Smooth muscle cell (in vitro differentiated cells): ENCODE measurements at regions not wholly inside any gene's neighbourhood (a gene's known extent, or its start where the extent isn't known, plus 50 kb on each side); places are given as distances from the start of the nearest gene placed in this dataset.

Experiments
- DNase-seq: peaks from one replicate; lab custom pipeline; 2025; ENCODE audit not compliant: unreplicated experiment; lab: John Stamatoyannopoulos, UW
- H2AFZ ChIP-seq: fragments of 200-600 bp; sonication (generic); 2 replicates; pipeline ENCODE4 v1.6.0; 2016; ENCODE audit warnings: antibody characterized with exemption, low read depth, mild to moderate bottlenecking
- H3F3A ChIP-seq: fragments of 200-600 bp; sonication (generic); 2 replicates; pipeline ENCODE4 v1.6.0; 2017; ENCODE audit warnings: antibody characterized with exemption, low read depth
- H3K27ac ChIP-seq: fragments of 200-600 bp; sonication (generic); 2 replicates; pipeline ENCODE4 v1.5.1; 2016; ENCODE audit warnings: low read depth, mild to moderate bottlenecking
- H3K27me3 ChIP-seq: fragments of 200-600 bp; sonication (generic); 2 replicates; pipeline ENCODE4 v1.6.1; 2016; ENCODE audit warnings: low read depth, mild to moderate bottlenecking
- H3K36me3 ChIP-seq: fragments of 200-600 bp; sonication (generic); 2 replicates; pipeline ENCODE4 v1.5.1; 2016; ENCODE audit warnings: low read depth
- H3K4me1 ChIP-seq: fragments of 200-600 bp; sonication (generic); 2 replicates; pipeline ENCODE4 v1.5.1; 2016; ENCODE audit warnings: low read depth
- H3K4me2 ChIP-seq: fragments of 200-600 bp; sonication (generic); 2 replicates; pipeline ENCODE4 v1.6.0; 2016; ENCODE audit warnings: mild to moderate bottlenecking
- H3K4me3 ChIP-seq: fragments of 200-600 bp; sonication (generic); 2 replicates; pipeline ENCODE4 v1.5.1; 2016; ENCODE audit warnings: mild to moderate bottlenecking
- H3K79me2 ChIP-seq: fragments of 200-600 bp; sonication (generic); 2 replicates; pipeline ENCODE4 v1.6.0; 2016; ENCODE audit warnings: low read depth, mild to moderate bottlenecking
- H3K9ac ChIP-seq: fragments of 200-600 bp; sonication (generic); 2 replicates; pipeline ENCODE4 v1.6.0; 2016; ENCODE audit warnings: low read depth
- H3K9me3 ChIP-seq: fragments of 200-600 bp; sonication (generic); replicated peaks from 2 replicates; pipeline ENCODE4 v1.5.1; 2016; ENCODE audit warnings: low read depth
- H4K20me1 ChIP-seq: fragments of 200-600 bp; sonication (generic); 2 replicates; pipeline ENCODE4 v1.6.0; 2016; ENCODE audit warnings: low read depth
- CTCF ChIP-seq: fragments of 200-600 bp; sonication (generic); IDR thresholded peaks from 2 replicates; pipeline ENCODE4 v1.5.1; 2017; ENCODE audit warnings: borderline replicate concordance, mild to moderate bottlenecking, antibody characterized with exemption; ENCODE audit not compliant: insufficient read depth, poor library complexity, severe bottlenecking
- WGBS: methylation state at CpG from one replicate; pipeline ENCODE4 v1.1.7; 2016; ENCODE audit warnings: low lambda C conversion rate; 5-methylcytosine and 5-hydroxymethylcytosine counted together

- H4K20me1 ChIP-seq, result no peaks in the 10 kb centered on the region
- no peak overlapping the region for H2AFZ ChIP-seq
- no peaks in the 10 kb centered on the region for H3K27me3 ChIP-seq
- H3K4me3 ChIP-seq, result no peak overlapping the region
- H3K79me2 ChIP-seq, result no peaks in the 10 kb centered on the region
- peaks cover 3% of the 10 kb centered on the region for H3K4me1 ChIP-seq
- H3K27ac ChIP-seq, result peak overlapping the region; percentile 67
- DNase-seq, result no peak
- H3K9me3 ChIP-seq, result no peaks in the 10 kb centered on the region
- 81% methylated on average over 2 of the region's 2 CpGs for WGBS
- no peak overlapping the region for H3K9ac ChIP-seq
- no peaks in the 10 kb centered on the region for H3K36me3 ChIP-seq
- peak overlapping the region; percentile 37 for H3K4me2 ChIP-seq
- no peak for TF ChIP-seq CTCF
- H3F3A ChIP-seq, result peaks cover 15% of the 10 kb centered on the region
These were observed 652.6 kb upstream of the WWC1 start for GRCh38 chr5:167638816-167639215.

GRCh38 chr5:167639273-167639672, 652.2 kb upstream of the WWC1 start:
- Histone ChIP-seq H3K9ac (no peak overlapping the region), H3F3A (peaks cover 15% of the 10 kb centered on the region), H3K27ac (peak overlapping the region; percentile 67), H3K4me1 (peaks cover 3% of the 10 kb centered on the region), H3K36me3 (no peaks in the 10 kb centered on the region), H3K27me3 (no peaks in the 10 kb centered on the region), H3K4me3 (no peak overlapping the region), H4K20me1 (no peaks in the 10 kb centered on the region), H3K79me2 (no peaks in the 10 kb centered on the region), H3K9me3 (no peaks in the 10 kb centered on the region), H2AFZ (no peak overlapping the region), H3K4me2 (peak overlapping the region; percentile 37)
- no peak for TF ChIP-seq CTCF
- WGBS, result 13% methylated on average over 1 of the region's 1 CpG
- no peak for DNase-seq

- Histone ChIP-seq H3K4me3 (no peak overlapping the region), H3K4me1 (peaks cover 3% of the 10 kb centered on the region), H3K36me3 (no peaks in the 10 kb centered on the region), H3K27ac (peak overlapping the region; percentile 67), H3K4me2 (peak overlapping the region; percentile 16), H3F3A (peaks cover 15% of the 10 kb centered on the region), H3K9ac (no peak overlapping the region), H3K27me3 (no peaks in the 10 kb centered on the region), H3K79me2 (no peaks in the 10 kb centered on the region), H4K20me1 (no peaks in the 10 kb centered on the region), H2AFZ (no peak overlapping the region), H3K9me3 (no peaks in the 10 kb centered on the region)
- no peak for DNase-seq
- TF ChIP-seq CTCF, result no peak
These were observed 651.7 kb upstream of the WWC1 start for GRCh38 chr5:167639766-167640165.

GRCh38 chr5:167642181-167642580, 649.3 kb upstream of the WWC1 start:
- Histone ChIP-seq H3K36me3 (no peaks in the 10 kb centered on the region), H4K20me1 (no peaks in the 10 kb centered on the region), H3K79me2 (no peaks in the 10 kb centered on the region), H3F3A (peaks cover 15% of the 10 kb centered on the region), H3K4me3 (no peak overlapping the region), H3K4me1 (peaks cover 3% of the 10 kb centered on the region), H2AFZ (peak overlapping the region; percentile 10), H3K27me3 (no peaks in the 10 kb centered on the region), H3K27ac (peak overlapping the region; percentile 92), H3K9ac (no peak overlapping the region), H3K4me2 (peak overlapping the region; percentile 67), H3K9me3 (no peaks in the 10 kb centered on the region)
- no peak for DNase-seq
- WGBS, result 61% methylated on average over 1 of the region's 1 CpG
- TF ChIP-seq CTCF, result no peak
